GM18505 (cell line): ENCODE measurements at regions not wholly inside any gene's neighbourhood (a gene's known extent, or its start where the extent isn't known, plus 50 kb on each side); places are given as distances from the start of the nearest gene placed in this dataset.

Source experiments
- ATAC-seq: cut with Tn5 transposase; IDR thresholded peaks from one replicate; pipeline ENCODE4 v1.9.1; 2021; ENCODE audit not compliant: unreplicated experiment
- POLR2A ChIP-seq: IDR thresholded peaks from 4 replicates; pipeline ENCODE4 v1.6.1; 2011; ENCODE audit warnings: borderline replicate concordance; ENCODE audit not compliant: insufficient read depth, insufficient read length; ENCODE audit errors: extremely low read depth

- no peak for ATAC-seq
- TF ChIP-seq POLR2A, result no peak
Observed at GRCh38 chr11:104556606-104557301, 341.5 kb downstream of the CASP12 start.

GRCh38 chr11:104549019-104549418 is 349.2 kb downstream of the CASP12 start:
- no peak for TF ChIP-seq POLR2A
- no peak for ATAC-seq

- no peak for ATAC-seq
- no peak for TF ChIP-seq POLR2A
Observed at GRCh38 chr11:104547996-104548661, 350.1 kb downstream of the CASP12 start.

- ATAC-seq, result no peak
- no peak for TF ChIP-seq POLR2A
Observed at GRCh38 chr11:104546501-104546900, 351.8 kb downstream of the CASP12 start.

- TF ChIP-seq POLR2A, result no peak
Observed at GRCh38 chr11:104541701-104542100, 356.6 kb downstream of the CASP12 start.

GRCh38 chr11:104538313-104538712 is 359.9 kb downstream of the CASP12 start:
- TF ChIP-seq POLR2A, result no peak
- no peak for ATAC-seq

More at GRCh38 chr11:104541701-104542100, 356.6 kb downstream of the CASP12 start:
- ATAC-seq, result no peak

GRCh38 chr11:104534278-104534677 is 364.0 kb downstream of the CASP12 start:
- TF ChIP-seq POLR2A, result no peak
- no peak for ATAC-seq

GRCh38 chr11:104531894-104532293 is 366.4 kb downstream of the CASP12 start:
- ATAC-seq, result no peak
- TF ChIP-seq POLR2A, result no peak

GRCh38 chr11:104531075-104531474 is 367.1 kb upstream of the PDGFD start:
- no peak for TF ChIP-seq POLR2A
- ATAC-seq, result no peak

GRCh38 chr11:104529906-104530305 is 366.0 kb upstream of the PDGFD start:
- no peak for TF ChIP-seq POLR2A
- ATAC-seq, result no peak

- no peak for TF ChIP-seq POLR2A
- ATAC-seq, result no peak
Observed at GRCh38 chr11:104529213-104529612, 365.3 kb upstream of the PDGFD start.

GRCh38 chr11:104526006-104526405 is 362.1 kb upstream of the PDGFD start:
- TF ChIP-seq POLR2A, result no peak
- ATAC-seq, result no peak

GRCh38 chr11:104525416-104525815 is 361.5 kb upstream of the PDGFD start:
- no peak for ATAC-seq
- no peak for TF ChIP-seq POLR2A

- ATAC-seq, result no peak
- no peak for TF ChIP-seq POLR2A
Observed at GRCh38 chr11:104524254-104524653, 360.3 kb upstream of the PDGFD start.
